GM12891 (cell line): ENCODE measurements at regions not wholly inside any gene's neighbourhood (a gene's known extent, or its start where the extent isn't known, plus 50 kb on each side); places are given as distances from the start of the nearest gene placed in this dataset.

ENCODE experiments used
- PAX5 ChIP-seq: IDR thresholded peaks from 2 replicates; pipeline ENCODE4 v1.6.1; 2011; ENCODE audit warnings: low read length, moderate library complexity, mild to moderate bottlenecking; ENCODE audit not compliant: insufficient read depth, severe bottlenecking
- POLR2A ChIP-seq: IDR thresholded peaks from 2 replicates; pipeline ENCODE4 v1.6.1; 2011; ENCODE audit warnings: low read depth, low read length, control low read depth
- POLR2AphosphoS5 ChIP-seq: IDR thresholded peaks from 2 replicates; pipeline ENCODE4 v1.6.1; 2011; ENCODE audit warnings: low read depth, low read length, control low read depth
- POU2F2 ChIP-seq: IDR thresholded peaks from 2 replicates; pipeline ENCODE4 v1.6.1; 2011; ENCODE audit warnings: low read depth, mild to moderate bottlenecking, control low read depth, low read length, moderate library complexity
- SPI1 ChIP-seq: IDR thresholded peaks from 2 replicates; pipeline ENCODE4 v1.6.1; 2011; ENCODE audit warnings: low read depth, low read length, control low read depth
- TAF1 ChIP-seq: IDR thresholded peaks from 2 replicates; pipeline ENCODE4 v1.6.1; 2011; ENCODE audit warnings: low read depth, low read length, control low read depth

DNA sequence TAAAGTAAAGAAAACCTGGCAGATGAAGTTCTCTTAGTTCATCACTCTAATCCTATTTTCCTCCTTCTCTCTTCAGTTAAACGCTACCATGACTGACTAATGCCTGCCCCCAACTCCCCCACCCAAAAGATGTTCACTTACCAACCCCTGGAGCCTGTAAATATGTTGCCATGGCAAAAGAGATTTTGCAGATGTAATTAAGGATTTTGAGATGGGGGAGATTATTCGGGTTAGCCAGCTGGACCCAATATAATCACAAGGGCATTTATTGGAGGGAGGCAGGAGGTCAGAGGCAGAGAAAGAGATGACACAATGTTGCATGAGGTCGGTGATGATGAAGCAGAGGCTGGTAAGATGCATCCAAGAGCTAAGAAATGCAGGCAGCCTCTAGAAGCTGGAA is 69.3 kb upstream of the PPP2R5A start:
- TF ChIP-seq POLR2A (no peak), POLR2AphosphoS5 (no peak), SPI1 (no peak), TAF1 (no peak), PAX5 (no peak), POU2F2 (no peak)
